A549 (cell line): ENCODE measurements at regions not wholly inside any gene's neighbourhood (a gene's known extent, or its start where the extent isn't known, plus 50 kb on each side); places are given as distances from the start of the nearest gene placed in this dataset.

Experiments used
- ATAC-seq, 2 experiments: fragments of 200-7000 bp in 1 of 2; fragments of >200 bp in 1 of 2; cut with Nextera tagmentation in 1 of 2; cut with Tn5 transposase in 1 of 2; 3 replicates each; pipeline versions ENCODE4 v1.8.0 to v1.9.1; 2018 to 2020; ENCODE audit warnings: mild to moderate bottlenecking in 1 of 2, moderate library complexity in 1 of 2
- CTCF ChIA-PET: fragments of 300-600 bp; sonication (Branson Sonifier 250); formaldehyde crosslinking; extraction: SDS; loops from one replicate; lab custom pipeline; 2021; ENCODE audit warnings: antibody characterized with exemption, inconsistent platforms; lab: Yijun Ruan, JAX
- POLR2A ChIA-PET: fragments of 350-600 bp; formaldehyde crosslinking; extraction: SDS; loops from one replicate; lab custom pipeline; 2021; ENCODE audit warnings: antibody characterized with exemption, inconsistent platforms; lab: Yijun Ruan, JAX
- DNase-seq, 2 experiments: peaks; one replicate each; pipeline versions ENCODE4 v3.0.0 to v3.0.0-alpha.2; 2011 to 2016; ENCODE audit warnings: low read depth in 1 of 2, low spot score in 1 of 2
- FAIRE-seq: peaks from 2 replicates; lab custom pipeline; 2011; peaks lifted over from hg19 to GRCh38; lab: Jason Lieb, UNC
- H3K27ac ChIP-seq, 2 experiments: fragments of >200 bp; sonication (Bioruptor Twin); formaldehyde crosslinking; 3 replicates each; pipeline ENCODE4 v1.5.1; 2016 to 2017
- H3K4me1 ChIP-seq: fragments of >200 bp; sonication (Bioruptor Twin); formaldehyde crosslinking; 3 replicates; pipeline ENCODE4 v1.6.1; 2016
- H3K4me2 ChIP-seq: fragments of >200 bp; sonication (Bioruptor Twin); formaldehyde crosslinking; 3 replicates; pipeline ENCODE4 v1.6.1; 2016
- H3K4me3 ChIP-seq: fragments of >200 bp; sonication (Bioruptor Twin); formaldehyde crosslinking; 3 replicates; pipeline ENCODE4 v1.5.1; 2016
- H3K9me3 ChIP-seq: fragments of >200 bp; sonication (Bioruptor Twin); formaldehyde crosslinking; 3 replicates; pipeline ENCODE4 v1.6.1; 2016
- BCL3 ChIP-seq: fragments of >200 bp; sonication (Bioruptor Twin); formaldehyde crosslinking; IDR thresholded peaks from 3 replicates; pipeline ENCODE4 v1.6.1; 2016
- BHLHE40 ChIP-seq: IDR thresholded peaks from 2 replicates; pipeline ENCODE4 v1.6.1; 2012; ENCODE audit warnings: low read depth, low read length, inconsistent platforms
- CBX2 ChIP-seq: fragments of 200-600 bp; sonication (generic); IDR thresholded peaks from 2 replicates; pipeline ENCODE4 v1.6.1; 2016; ENCODE audit warnings: low read depth, mild to moderate bottlenecking, borderline replicate concordance
- CBX8 ChIP-seq: fragments of 200-600 bp; sonication (generic); IDR thresholded peaks from 2 replicates; pipeline ENCODE4 v1.6.1; 2016
- CTCF ChIP-seq: fragments of >200 bp; sonication (Bioruptor Twin); formaldehyde crosslinking; IDR thresholded peaks from 3 replicates; pipeline ENCODE4 v1.5.1; 2016
- EHF ChIP-seq: fragments of 250-450 bp; sonication (Bioruptor Pico); IDR thresholded peaks from 2 replicates; pipeline ENCODE4 v1.5.0; 2020; ENCODE audit warnings: mild to moderate bottlenecking
- ESRRA ChIP-seq: fragments of 150-350 bp; IDR thresholded peaks from 2 replicates; pipeline ENCODE4 v1.6.1; 2014; ENCODE audit warnings: mild to moderate bottlenecking, low read length, borderline replicate concordance
- FOSB ChIP-seq: fragments of 250-450 bp; sonication (Bioruptor Pico); IDR thresholded peaks from 2 replicates; pipeline ENCODE4 v1.5.0; 2020; ENCODE audit warnings: mild to moderate bottlenecking, moderate library complexity
- FOXS1 ChIP-seq: fragments of 250-450 bp; sonication (Bioruptor Pico); IDR thresholded peaks from 2 replicates; pipeline ENCODE4 v1.5.0; 2020; ENCODE audit warnings: mild to moderate bottlenecking, moderate library complexity
- HEYL ChIP-seq: fragments of 250-450 bp; sonication (Bioruptor Pico); IDR thresholded peaks from 2 replicates; pipeline ENCODE4 v1.8.0; 2021; ENCODE audit warnings: mild to moderate bottlenecking, moderate library complexity
- HOXB5 ChIP-seq: fragments of 250-450 bp; sonication (Bioruptor Pico); IDR thresholded peaks from 2 replicates; pipeline ENCODE4 v1.5.0; 2020; ENCODE audit warnings: mild to moderate bottlenecking, moderate library complexity
- JUN ChIP-seq, 2 experiments: fragments of >200 bp; sonication (Bioruptor Twin); formaldehyde crosslinking; IDR thresholded peaks; 2 replicates in 1 of 2; 3 replicates in 1 of 2; pipeline ENCODE4 v1.6.1; 2016 to 2017
- JUNB ChIP-seq: fragments of >200 bp; sonication (Bioruptor Twin); formaldehyde crosslinking; IDR thresholded peaks from 2 replicates; pipeline ENCODE4 v1.6.1; 2016
- KDM1A ChIP-seq: fragments of 200-600 bp; sonication (generic); IDR thresholded peaks from 2 replicates; pipeline ENCODE4 v1.6.1; 2016; ENCODE audit warnings: low read depth, mild to moderate bottlenecking
- MYC ChIP-seq: IDR thresholded peaks from 2 replicates; pipeline ENCODE4 v1.6.1; 2012; ENCODE audit warnings: mild to moderate bottlenecking, inconsistent platforms, low read length, improper control_type of control experiment, borderline replicate concordance
- NFE2L2 ChIP-seq: fragments of 150-350 bp; conservative IDR thresholded peaks from 2 replicates; pipeline ENCODE4 v1.6.1; 2014; ENCODE audit warnings: low read length
- RNF2 ChIP-seq: fragments of 200-600 bp; sonication (generic); IDR thresholded peaks from 2 replicates; pipeline ENCODE4 v1.6.1; 2016; ENCODE audit warnings: low read depth, mild to moderate bottlenecking, antibody characterized with exemption, moderate library complexity, borderline replicate concordance
- SMC3 ChIP-seq: fragments of >200 bp; sonication (Bioruptor Twin); formaldehyde crosslinking; IDR thresholded peaks from 3 replicates; pipeline ENCODE4 v1.6.1; 2018; ENCODE audit warnings: inconsistent platforms
- TP53 ChIP-seq: fragments of 250-450 bp; sonication (Bioruptor Pico); IDR thresholded peaks from 2 replicates; pipeline ENCODE4 v1.5.0; 2021; ENCODE audit warnings: mild to moderate bottlenecking, moderate library complexity
- ZC3H11A ChIP-seq: fragments of 450-650 bp; IDR thresholded peaks from 2 replicates; pipeline ENCODE4 v1.6.1; 2014; ENCODE audit warnings: antibody characterized with exemption, mild to moderate bottlenecking
- ZNF302 ChIP-seq: fragments of 250-450 bp; sonication (Bioruptor Pico); IDR thresholded peaks from 2 replicates; pipeline ENCODE4 v1.9.0; 2021; ENCODE audit warnings: inconsistent platforms, mild to moderate bottlenecking, moderate library complexity
- WGBS: methylation state at CpG from one replicate; pipeline ENCODE4 v1.1.6; 2017; ENCODE audit errors: missing lambda C conversion rate; 5-methylcytosine and 5-hydroxymethylcytosine counted together
- TF ChIP-seq, protein P1 (sequence below): IDR thresholded peaks from 2 replicates; pipeline ENCODE4 v1.6.1; 2012
- TF ChIP-seq, protein P2 (sequence below): fragments of 150-350 bp; IDR thresholded peaks from 2 replicates; pipeline ENCODE4 v1.6.1; 2014; ENCODE audit warnings: low read depth, mild to moderate bottlenecking, low read length

GRCh38 chr4:65250916-65251315, 419.4 kb downstream of the EPHA5 start:
- ChIA-PET POLR2A (no interaction called here), CTCF (interaction anchor here (0.6 kb wide), 1 partner anchor 1682 kb away, joined by 4 read pairs; no protein-coding TSS in a partner anchor)

GRCh38 chr4:65249111-65249510, 421.2 kb downstream of the EPHA5 start:
- no peaks in the 10 kb centered on the region for H3K4me1 ChIP-seq
- no peak for FAIRE-seq
- no peak for TF ChIP-seq HOXB5 (CRISPR knock-in tag)
- TF ChIP-seq, protein P1, sequence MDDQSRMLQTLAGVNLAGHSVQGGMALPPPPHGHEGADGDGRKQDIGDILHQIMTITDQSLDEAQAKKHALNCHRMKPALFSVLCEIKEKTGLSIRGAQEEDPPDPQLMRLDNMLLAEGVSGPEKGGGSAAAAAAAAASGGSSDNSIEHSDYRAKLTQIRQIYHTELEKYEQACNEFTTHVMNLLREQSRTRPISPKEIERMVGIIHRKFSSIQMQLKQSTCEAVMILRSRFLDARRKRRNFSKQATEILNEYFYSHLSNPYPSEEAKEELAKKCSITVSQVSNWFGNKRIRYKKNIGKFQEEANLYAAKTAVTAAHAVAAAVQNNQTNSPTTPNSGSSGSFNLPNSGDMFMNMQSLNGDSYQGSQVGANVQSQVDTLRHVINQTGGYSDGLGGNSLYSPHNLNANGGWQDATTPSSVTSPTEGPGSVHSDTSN: no peak
- TF ChIP-seq HEYL (CRISPR knock-in tag): no peak
- TF ChIP-seq CBX8: no peak
- TF ChIP-seq RNF2: no peak
- TF ChIP-seq, protein P2, sequence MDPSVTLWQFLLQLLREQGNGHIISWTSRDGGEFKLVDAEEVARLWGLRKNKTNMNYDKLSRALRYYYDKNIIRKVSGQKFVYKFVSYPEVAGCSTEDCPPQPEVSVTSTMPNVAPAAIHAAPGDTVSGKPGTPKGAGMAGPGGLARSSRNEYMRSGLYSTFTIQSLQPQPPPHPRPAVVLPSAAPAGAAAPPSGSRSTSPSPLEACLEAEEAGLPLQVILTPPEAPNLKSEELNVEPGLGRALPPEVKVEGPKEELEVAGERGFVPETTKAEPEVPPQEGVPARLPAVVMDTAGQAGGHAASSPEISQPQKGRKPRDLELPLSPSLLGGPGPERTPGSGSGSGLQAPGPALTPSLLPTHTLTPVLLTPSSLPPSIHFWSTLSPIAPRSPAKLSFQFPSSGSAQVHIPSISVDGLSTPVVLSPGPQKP: no peak
- TF ChIP-seq FOXS1 (CRISPR knock-in tag): no peak
- TF ChIP-seq NFE2L2: no peak
- TF ChIP-seq ESRRA: no peak
- no peak for TF ChIP-seq MYC
- TF ChIP-seq, all 56 proteins: peak for 0
- POLR2A ChIA-PET: no interaction called here
- H3K4me3 ChIP-seq: no peak overlapping the region
- ATAC-seq (no peak), DNase-seq (no peak)
- no peak overlapping the region for H3K27ac ChIP-seq
- no peaks in the 10 kb centered on the region for H3K9me3 ChIP-seq
- CTCF ChIA-PET: no interaction called here
- H3K4me2 ChIP-seq: no peak overlapping the region

More at GRCh38 chr4:65250916-65251315, 419.4 kb downstream of the EPHA5 start:
- Histone ChIP-seq H3K9me3 (no peaks in the 10 kb centered on the region), H3K4me1 (no peaks in the 10 kb centered on the region), H3K4me2 (no peak overlapping the region), H3K4me3 (no peak overlapping the region), H3K27ac (no peak overlapping the region)
- no peak for DNase-seq
- ATAC-seq: no peak
- TF ChIP-seq CBX2 (no peak), ZC3H11A (no peak), BHLHE40 (no peak), JUN (IDR thresholded peaks at IDR 0.05) (no peak), FOXS1 (CRISPR knock-in tag) (no peak), SMC3 (no peak), CTCF (no peak), ESRRA (no peak), KDM1A (no peak), EHF (CRISPR knock-in tag) (no peak), FOSB (CRISPR knock-in tag) (no peak), NFE2L2 (no peak), TP53 (no peak), MYC (no peak), ZNF302 (no peak), BCL3 (no peak), JUNB (no peak)
- no peak for FAIRE-seq
- WGBS: 91% methylated on average over 2 of the region's 2 CpGs
